Neural crest cell (in vitro differentiated cells): ENCODE measurements at regions not wholly inside any gene's neighbourhood (a gene's known extent, or its start where the extent isn't known, plus 50 kb on each side); places are given as distances from the start of the nearest gene placed in this dataset.

ENCODE experiments used
- DNase-seq: peaks from one replicate; pipeline ENCODE4 v3.0.0; 2021; ENCODE audit warnings: low read depth, mixed read lengths, low spot score
- H3K27ac Mint-ChIP-seq: one replicate; pipeline ENCODE4 v1.8.0; 2021; ENCODE audit warnings: mild to moderate bottlenecking, mixed read lengths; ENCODE audit not compliant: unreplicated experiment
- H3K27me3 Mint-ChIP-seq: 2 replicates; pipeline ENCODE4 v1.8.0; 2021; ENCODE audit warnings: low read depth, mild to moderate bottlenecking, mixed read lengths
- H3K36me3 Mint-ChIP-seq: 2 replicates; pipeline ENCODE4 v1.8.0; 2021; ENCODE audit warnings: low read depth, mild to moderate bottlenecking, mixed read lengths
- H3K4me1 Mint-ChIP-seq: 2 replicates; pipeline ENCODE4 v1.8.0; 2021; ENCODE audit warnings: mixed read lengths
- H3K4me3 Mint-ChIP-seq: one replicate; pipeline ENCODE4 v1.8.0; 2021; ENCODE audit warnings: mild to moderate bottlenecking, mixed read lengths
- H3K9me3 Mint-ChIP-seq: 2 replicates; pipeline ENCODE4 v1.8.0; 2021; ENCODE audit warnings: mixed read lengths
- TF ChIP-seq, protein P1 (sequence below): fragments of 200-600 bp; sonication (generic); conservative IDR thresholded peaks from 2 replicates; pipeline ENCODE4 v1.5.0; 2021; ENCODE audit warnings: antibody characterized with exemption, mild to moderate bottlenecking

DNA sequence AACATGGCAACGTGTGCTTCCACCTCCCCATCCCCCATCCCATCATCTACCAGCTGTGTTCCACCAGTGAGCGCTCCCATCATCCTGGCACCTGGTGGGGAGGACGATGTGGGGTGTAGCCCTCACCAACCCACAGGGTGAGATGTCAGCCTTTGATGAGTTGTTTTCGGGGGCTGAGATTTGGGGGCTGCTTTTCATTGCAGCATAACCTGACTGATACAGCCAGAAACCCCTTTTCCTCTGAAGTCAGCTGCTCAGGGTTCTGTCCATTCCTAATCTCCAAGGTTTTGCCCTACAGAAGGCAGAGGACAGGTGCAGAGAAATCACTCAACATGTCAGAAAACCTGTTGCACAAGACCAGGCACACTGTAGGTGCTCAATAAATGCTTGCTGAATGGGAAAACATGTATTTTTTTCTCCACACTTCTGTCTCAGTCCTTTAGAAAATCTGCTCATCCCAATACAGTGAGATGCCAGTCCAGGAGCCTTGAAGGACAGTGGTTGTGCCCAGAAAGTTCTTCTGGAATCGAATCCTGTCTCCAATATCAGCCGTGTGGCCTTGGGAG lies 239.8 kb downstream of the RBM19 start:
- no peaks in the 10 kb centered on the region for H3K9me3 Mint-ChIP-seq
- no peaks in the 10 kb centered on the region for H3K36me3 Mint-ChIP-seq
- H3K4me1 Mint-ChIP-seq, result no peaks in the 10 kb centered on the region
- no peak overlapping the region for H3K4me3 Mint-ChIP-seq
- H3K27ac Mint-ChIP-seq, result no peak overlapping the region
- TF ChIP-seq, protein P1, sequence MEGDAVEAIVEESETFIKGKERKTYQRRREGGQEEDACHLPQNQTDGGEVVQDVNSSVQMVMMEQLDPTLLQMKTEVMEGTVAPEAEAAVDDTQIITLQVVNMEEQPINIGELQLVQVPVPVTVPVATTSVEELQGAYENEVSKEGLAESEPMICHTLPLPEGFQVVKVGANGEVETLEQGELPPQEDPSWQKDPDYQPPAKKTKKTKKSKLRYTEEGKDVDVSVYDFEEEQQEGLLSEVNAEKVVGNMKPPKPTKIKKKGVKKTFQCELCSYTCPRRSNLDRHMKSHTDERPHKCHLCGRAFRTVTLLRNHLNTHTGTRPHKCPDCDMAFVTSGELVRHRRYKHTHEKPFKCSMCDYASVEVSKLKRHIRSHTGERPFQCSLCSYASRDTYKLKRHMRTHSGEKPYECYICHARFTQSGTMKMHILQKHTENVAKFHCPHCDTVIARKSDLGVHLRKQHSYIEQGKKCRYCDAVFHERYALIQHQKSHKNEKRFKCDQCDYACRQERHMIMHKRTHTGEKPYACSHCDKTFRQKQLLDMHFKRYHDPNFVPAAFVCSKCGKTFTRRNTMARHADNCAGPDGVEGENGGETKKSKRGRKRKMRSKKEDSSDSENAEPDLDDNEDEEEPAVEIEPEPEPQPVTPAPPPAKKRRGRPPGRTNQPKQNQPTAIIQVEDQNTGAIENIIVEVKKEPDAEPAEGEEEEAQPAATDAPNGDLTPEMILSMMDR, result no peak
- no peak for DNase-seq
- H3K27me3 Mint-ChIP-seq, result peaks cover 48% of the 10 kb centered on the region

DNA sequence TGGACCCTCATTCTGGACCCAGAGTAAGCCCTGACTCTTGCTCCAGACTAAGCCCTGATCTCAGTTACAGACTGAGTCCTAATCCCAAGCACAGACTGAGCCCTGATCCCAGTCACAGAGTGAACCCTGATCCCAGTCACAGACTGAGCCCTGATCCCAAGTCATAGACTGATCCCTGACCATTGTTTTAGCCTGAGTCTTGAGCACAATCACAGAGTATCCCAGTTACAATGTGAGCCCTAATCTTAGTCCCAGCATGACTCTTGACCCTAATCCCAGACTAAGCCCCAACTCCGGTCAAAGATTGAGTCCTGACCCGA lies 240.6 kb downstream of the RBM19 start:
- Mint-ChIP-seq H3K4me1 (no peaks in the 10 kb centered on the region), H3K9me3 (no peaks in the 10 kb centered on the region), H3K36me3 (no peaks in the 10 kb centered on the region), H3K27me3 (peaks cover 43% of the 10 kb centered on the region), H3K4me3 (no peak overlapping the region), H3K27ac (no peak overlapping the region)
- TF ChIP-seq, protein P1, result no peak
- no peak for DNase-seq

DNA sequence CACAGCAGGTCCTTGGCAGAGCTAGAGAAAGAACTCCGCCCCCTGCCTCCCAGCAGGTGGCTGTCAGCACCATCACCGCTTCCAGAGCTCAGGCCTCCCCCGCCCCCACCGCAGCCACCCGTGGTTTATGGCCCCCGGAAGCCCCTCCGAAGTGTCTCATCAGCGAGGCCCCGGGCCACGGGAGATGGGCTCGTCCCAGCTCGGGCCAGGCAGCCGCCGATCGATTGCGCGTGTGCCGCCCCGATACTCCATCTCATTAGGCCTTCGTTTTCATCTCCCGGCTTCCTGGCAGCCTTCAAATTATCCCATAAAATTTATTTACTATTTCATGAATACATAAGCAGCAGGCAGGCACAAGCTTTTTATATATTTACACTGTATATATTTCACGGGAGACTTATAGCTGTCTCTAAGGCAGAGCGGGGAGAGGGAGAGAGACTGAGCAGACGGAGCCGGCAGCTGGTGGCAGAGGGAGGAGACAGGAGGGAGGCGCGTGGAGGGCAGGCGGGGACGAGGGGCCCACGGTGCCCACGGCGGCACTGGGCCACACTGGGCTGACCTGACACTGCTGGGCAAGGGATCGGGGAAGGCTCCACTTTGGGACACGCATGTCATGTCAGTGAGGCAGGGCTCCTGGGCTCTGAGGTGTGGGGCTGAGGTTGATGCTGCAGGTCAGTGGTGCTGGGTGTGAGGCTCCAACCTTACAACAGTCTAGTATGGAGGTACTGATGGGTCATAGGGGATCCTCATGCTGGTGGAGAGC lies 241.2 kb downstream of the RBM19 start:
- no peaks in the 10 kb centered on the region for H3K9me3 Mint-ChIP-seq
- DNase-seq, result no peak
- H3K27me3 Mint-ChIP-seq, result peaks cover 37% of the 10 kb centered on the region
- H3K4me3 Mint-ChIP-seq, result no peak overlapping the region
- no peak overlapping the region for H3K27ac Mint-ChIP-seq
- no peaks in the 10 kb centered on the region for H3K4me1 Mint-ChIP-seq
- H3K36me3 Mint-ChIP-seq, result no peaks in the 10 kb centered on the region
- TF ChIP-seq, protein P1, result no peak

DNA sequence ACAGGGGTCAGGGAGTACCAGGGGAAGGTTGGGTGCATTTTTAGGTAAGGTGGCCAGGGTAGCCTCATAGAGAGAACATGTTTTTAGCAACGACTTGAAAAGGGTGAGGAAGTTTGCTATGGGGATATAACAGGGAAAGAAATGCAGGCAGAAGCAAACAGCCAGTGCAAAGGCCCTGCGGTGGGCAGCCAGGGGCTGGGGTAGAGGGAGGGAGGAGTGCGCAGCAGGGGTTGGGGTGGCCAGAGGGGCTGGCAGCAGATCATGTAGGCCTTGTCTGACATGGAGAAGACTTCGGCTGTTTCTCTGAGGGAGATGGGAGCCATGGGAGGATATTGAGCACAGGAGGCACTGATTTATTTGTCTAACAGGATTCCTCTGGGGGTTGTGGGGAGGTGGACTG lies 242.5 kb downstream of the RBM19 start:
- Mint-ChIP-seq H3K36me3 (no peaks in the 10 kb centered on the region), H3K27ac (no peak overlapping the region), H3K4me3 (no peak overlapping the region), H3K4me1 (no peaks in the 10 kb centered on the region), H3K9me3 (no peaks in the 10 kb centered on the region), H3K27me3 (peaks cover 35% of the 10 kb centered on the region)
- no peak for DNase-seq
- TF ChIP-seq, protein P1, result no peak

DNA sequence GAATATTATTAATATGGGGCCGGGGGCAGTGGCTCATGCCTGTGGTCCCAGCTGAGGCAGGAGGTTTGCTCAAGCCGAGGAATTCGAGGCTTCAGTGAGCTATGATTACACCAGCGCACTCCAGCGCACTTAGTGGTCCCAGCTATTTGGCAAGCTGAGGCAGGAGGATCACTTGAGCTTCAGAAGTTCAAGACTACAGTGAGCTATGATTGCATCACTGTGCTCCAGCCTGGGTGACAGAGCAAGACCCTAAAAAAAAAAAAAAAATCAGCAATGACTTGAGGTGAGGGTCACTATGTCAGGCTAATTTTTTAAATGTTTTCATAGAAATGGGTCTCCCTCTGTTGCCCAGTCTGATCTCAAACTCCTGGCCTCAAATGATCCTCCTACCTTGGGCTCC lies 243.4 kb downstream of the RBM19 start:
- TF ChIP-seq, protein P1, result no peak
- Mint-ChIP-seq H3K27ac (no peak overlapping the region), H3K4me3 (no peak overlapping the region), H3K27me3 (peaks cover 32% of the 10 kb centered on the region), H3K9me3 (no peaks in the 10 kb centered on the region), H3K36me3 (no peaks in the 10 kb centered on the region), H3K4me1 (no peaks in the 10 kb centered on the region)
- DNase-seq, result no peak
